HG02759 (cell line): ENCODE measurements at regions not wholly inside any gene's neighbourhood (a gene's known extent, or its start where the extent isn't known, plus 50 kb on each side); places are given as distances from the start of the nearest gene placed in this dataset.
"Not testable (repeated sequence)": the region's sequence is repeated elsewhere in the genome, so short reads cannot be mapped to it uniquely, and the experiment has no call there.

ENCODE experiments used
- ATAC-seq: cut with Tn5 transposase; IDR thresholded peaks from one replicate; pipeline ENCODE4 v1.9.1; 2021; ENCODE audit warnings: mild to moderate bottlenecking, moderate library complexity; ENCODE audit not compliant: unreplicated experiment

DNA sequence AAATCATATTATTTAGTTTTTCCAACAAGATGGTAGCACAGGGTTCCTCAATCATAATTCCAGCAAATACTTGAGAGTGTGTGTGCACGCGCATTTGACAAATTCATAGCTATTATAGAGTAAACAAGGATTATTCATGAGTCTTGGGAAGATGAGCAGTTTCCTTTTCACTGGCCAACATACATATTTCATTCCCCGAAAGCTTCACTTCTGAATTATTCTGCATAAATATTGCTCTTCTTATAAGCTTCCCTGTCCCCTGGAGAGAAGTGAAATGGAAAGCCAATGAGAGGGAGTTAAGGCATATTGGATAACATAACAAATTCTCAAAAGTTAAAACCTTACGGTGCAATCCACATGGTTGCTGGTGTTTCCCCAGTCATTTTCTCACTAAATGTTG lies 386.4 kb upstream of the SEMA6A start:
- ATAC-seq: no peak

DNA sequence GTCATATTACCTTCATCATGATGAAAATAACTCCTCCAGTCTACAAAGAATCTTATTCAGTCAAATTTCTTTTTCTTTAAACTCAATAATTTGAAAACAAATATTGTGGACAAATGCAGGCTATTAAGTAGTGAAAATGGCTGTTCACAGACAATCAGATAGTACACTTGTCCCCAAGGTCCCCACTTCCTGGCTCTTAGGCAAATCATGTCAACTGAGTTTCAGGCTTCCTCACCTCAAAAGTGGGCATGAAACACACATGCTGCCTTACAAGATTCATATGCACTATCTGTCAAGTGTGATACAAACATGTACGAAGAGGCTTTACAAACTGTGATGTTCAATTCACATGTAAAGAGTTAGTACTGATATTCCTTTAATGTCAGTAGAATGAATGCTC lies 385.2 kb upstream of the SEMA6A start:
- ATAC-seq: peak; percentile 40

GRCh38 chr5:116953251-116953930 lies 378.8 kb upstream of the SEMA6A start:
- no peak for ATAC-seq

DNA sequence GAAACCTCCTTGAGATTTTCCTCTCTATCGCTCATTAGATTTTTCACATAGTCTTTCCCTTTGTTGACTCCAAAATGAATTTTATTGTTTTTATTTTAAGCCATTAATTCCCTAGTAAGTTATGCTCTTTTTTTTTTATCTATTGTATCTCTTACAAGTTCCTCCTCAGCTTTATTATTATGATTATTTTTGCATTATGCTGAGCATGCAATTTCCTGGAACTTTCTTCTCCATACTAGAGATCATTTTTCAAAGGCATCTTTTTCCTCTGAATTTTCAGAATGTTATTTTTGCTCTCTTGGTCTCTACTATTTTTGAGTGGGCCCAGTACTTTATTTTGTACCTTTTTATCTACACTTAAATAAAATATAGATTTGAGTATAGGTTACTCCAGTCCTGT lies 376.6 kb upstream of the SEMA6A start:
- no peak for ATAC-seq

DNA sequence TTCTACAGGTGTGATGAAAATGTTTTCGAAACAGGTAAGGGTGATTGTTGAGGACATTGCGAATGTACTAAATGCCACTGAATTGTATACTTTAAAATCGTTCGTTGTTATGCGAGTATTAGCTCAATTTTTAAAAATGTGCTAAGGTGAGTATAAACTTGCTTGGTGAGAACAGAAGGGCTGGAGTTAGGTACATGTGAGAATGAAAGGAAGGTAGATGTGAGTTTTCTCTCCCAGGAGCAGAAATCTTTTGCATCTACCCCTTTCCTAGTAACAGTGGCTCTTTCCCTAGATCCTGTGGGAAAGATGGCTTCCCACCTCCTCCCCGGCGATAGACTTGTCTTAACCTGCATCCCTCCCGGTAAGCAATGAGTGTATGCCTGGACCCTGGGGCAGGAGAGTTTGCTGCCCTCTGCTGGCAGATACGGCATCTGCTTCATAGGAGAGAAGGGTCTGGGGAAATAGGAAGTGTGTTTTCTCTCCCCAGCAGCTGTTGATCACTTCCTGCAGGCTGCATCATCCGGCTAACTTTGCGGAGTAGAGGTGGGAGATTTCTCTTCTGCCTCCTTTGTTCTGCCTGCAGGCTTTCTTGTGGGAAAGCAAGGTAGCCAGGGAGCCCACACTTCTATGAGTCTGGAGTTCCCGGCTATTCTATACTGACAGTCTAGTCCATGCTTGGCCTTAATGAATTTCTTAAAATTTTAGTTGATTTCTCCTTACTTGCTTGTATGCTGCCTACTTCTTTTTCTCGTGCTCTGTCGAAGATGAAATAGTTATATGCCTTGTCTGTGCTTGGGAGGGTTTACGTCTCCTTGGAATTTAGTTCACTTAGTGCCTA lies 373.3 kb upstream of the SEMA6A start:
- ATAC-seq: peak; percentile 100

DNA sequence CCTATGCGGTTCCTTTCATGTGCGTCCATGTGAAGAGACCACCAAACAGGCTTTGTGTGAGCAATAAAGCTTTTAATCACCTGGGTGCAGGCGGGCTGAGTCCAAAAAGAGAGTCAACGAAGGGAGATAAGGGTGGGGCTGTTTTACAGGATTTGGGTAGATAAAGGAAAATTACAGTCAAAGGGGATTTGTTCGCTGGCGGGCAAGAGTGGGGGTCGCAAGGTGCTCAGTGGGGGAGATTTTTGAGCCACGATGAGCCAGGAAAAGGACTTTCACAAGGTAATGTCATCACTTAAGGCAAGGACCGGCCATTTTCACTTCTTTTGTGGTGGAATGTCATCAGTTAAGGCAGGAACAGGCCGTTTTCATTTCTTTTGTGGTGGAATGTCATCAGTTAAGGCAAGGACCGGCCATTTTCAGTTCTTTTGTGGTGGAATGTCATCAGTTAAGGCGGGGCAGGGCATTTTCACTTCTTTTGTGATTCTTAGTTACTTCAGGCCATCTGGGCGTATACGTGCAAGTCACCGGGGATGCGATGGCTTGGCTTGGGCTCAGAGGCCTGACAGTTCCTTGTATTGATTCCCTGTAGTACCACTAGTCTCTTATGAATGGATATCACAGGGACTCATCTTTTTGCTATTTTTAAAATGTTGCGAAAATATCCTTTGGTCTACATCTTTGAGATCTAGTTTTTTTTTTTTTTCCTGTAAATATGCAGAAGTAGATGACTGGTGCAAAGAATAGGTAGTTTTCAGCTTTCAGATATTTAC lies 371.2 kb upstream of the SEMA6A start:
- not testable (repeated sequence) for ATAC-seq

DNA sequence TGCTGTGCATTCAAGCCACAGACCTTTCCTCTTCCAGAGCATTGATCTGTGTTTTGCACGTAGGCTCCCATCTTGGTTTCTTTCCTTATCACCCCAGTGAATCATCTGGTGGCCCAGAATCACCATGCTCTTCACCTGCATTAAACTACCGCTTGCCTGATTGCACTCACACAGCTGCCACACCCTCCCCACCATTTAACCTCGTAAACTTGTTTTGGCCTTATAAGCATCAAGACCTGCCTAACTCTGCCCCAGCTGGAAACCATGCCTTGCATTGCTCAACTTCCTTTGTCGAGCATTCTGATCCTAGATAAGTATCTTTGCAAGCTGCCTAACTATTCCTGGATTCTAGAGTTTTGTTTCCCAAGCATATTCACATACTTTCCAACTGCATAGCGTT lies 369.6 kb upstream of the SEMA6A start:
- no peak for ATAC-seq

DNA sequence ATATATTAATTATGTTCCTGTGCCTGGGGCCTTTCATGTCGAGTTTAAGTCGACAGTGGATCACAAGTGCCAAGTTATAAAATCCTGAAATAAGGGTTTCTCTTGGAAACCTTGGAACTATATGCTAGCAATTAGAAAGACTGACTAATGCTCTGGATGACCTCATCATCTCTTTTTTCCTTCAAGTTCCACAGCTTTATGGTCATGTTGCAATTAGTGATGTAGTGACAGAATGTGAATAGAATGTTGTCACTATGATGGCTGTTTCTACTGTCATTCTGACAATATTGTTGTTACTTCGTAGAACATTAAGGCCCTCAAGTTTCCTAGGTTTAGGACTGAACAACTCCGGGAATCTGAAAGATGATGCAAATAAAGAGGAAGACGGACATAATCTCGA lies 368.0 kb upstream of the SEMA6A start:
- no peak for ATAC-seq

- no peak for ATAC-seq
Observed at GRCh38 chr5:116939641-116940040, 365.0 kb upstream of the SEMA6A start.

- ATAC-seq: no peak
Observed at GRCh38 chr5:116938488-116938887, 363.9 kb upstream of the SEMA6A start.

- no peak for ATAC-seq
Observed at GRCh38 chr5:116935561-116936162, 361.0 kb upstream of the SEMA6A start.

GRCh38 chr5:116930616-116931015 lies 356.0 kb upstream of the SEMA6A start:
- ATAC-seq: no peak

- no peak for ATAC-seq
Observed at GRCh38 chr5:116923344-116923743, 348.7 kb upstream of the SEMA6A start.

GRCh38 chr5:116922532-116922931 lies 347.9 kb upstream of the SEMA6A start:
- peak; percentile 56 for ATAC-seq

DNA sequence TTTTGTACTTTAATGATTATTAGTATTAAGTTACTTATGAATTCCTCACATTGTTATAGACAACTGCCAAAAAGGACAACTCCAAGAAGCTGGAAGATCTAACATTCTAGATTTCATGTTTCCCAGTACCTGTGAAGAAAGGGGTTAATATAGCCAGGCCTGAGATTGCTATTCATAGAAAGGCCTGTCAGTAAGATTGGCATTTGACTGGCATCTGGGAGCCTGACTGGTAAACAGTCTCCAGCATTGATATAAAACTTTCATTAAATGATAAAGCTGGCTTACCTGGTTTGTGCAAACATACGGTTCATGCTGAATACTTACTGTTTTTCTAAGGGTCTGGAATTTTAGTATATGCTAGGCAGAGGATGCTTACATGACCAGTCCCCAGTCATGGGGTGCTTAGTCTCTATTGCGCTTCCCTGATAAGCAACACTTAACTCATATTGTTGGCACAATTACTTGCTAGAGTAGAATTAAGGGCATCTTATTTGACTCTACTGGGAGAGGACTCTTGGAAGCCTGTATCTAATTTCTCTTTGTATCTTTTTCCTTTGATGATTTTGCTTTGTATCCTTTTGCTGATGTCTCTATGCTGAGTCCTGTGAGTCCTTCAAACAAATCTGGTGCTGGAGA lies 340.4 kb upstream of the SEMA6A start:
- ATAC-seq: no peak

GRCh38 chr5:116912221-116912620 lies 337.6 kb upstream of the SEMA6A start:
- ATAC-seq: no peak

- no peak for ATAC-seq
Observed at GRCh38 chr5:116911074-116911473, 336.5 kb upstream of the SEMA6A start.

GRCh38 chr5:116908537-116908936 lies 333.9 kb upstream of the SEMA6A start:
- ATAC-seq: peak; percentile 60

DNA sequence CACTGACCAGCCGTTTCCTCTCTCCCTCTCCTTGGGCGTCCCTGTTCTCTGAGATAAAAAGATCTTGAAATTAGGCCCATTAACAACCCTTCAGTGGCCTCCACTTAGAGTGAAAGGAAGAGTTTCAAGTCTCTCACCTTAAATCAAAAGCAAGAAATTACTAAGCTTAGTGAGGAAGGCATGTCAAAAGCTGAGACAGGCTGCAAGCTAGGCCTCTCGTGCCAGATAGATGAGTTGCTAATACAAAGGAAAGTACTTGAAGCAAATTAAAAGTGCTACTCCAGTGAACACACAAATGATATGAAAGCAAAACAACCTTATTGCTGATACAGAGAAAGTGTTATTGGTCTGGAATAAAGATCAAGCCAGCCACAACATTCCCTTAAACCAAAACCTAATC lies 331.3 kb upstream of the SEMA6A start:
- no peak for ATAC-seq

DNA sequence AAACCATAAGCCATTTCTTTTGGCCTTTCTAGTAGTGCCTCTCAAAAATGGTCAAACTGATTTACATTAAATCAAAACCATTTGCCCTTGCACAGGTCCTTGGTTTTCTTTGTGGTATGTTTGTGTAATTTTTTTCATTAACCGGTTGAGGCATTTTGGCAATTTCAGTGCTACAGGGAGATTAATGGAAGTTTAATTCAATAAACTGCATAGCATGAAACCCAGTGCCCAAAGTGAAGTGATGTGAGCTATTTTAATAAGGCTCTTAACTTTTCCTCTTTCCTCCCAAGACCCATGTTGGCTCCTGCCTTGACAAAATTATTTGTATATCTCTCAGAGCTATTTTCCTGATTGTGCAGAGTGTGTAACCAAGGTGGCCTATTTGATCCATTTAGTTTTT lies 326.2 kb upstream of the SEMA6A start:
- ATAC-seq: no peak

GRCh38 chr5:116898917-116899316 lies 324.3 kb upstream of the SEMA6A start:
- ATAC-seq: no peak
